Heart right ventricle (tissue), 16 donors: ENCODE measurements at regions not wholly inside any gene's neighbourhood (a gene's known extent, or its start where the extent isn't known, plus 50 kb on each side); places are given as distances from the start of the nearest gene placed in this dataset.
"Not testable (repeated sequence)": the region's sequence is repeated elsewhere in the genome, so short reads cannot be mapped to it uniquely, and the experiment has no call there.

Experiments
- ATAC-seq, 8 donors: fragments of 200-7000 bp; cut with Tn5 transposase; one replicate each; pipeline ENCODE4 v1.9.1; 2020; ENCODE audit warnings: mild to moderate bottlenecking in 8 of 8, moderate library complexity in 8 of 8, moderate number of reproducible peaks in 1 of 8
- DNase-seq, 2 donors: peaks; one replicate each; pipeline ENCODE4 v3.0.0-alpha.2; 2020
- H3K27ac ChIP-seq, 10 donors: fragments of 200-600 bp; sonication (generic) in 2 of 10; one replicate each; pipeline versions ENCODE4 v1.5.0 to v1.8.0; 2020 to 2022; ENCODE audit warnings: mild to moderate bottlenecking in 3 of 10
- H3K27me3 ChIP-seq, 7 donors: fragments of 200-600 bp; one replicate each; pipeline ENCODE4 v1.8.0; 2021 to 2022; ENCODE audit warnings: mild to moderate bottlenecking in 2 of 7
- H3K36me3 ChIP-seq, 9 donors: fragments of 200-600 bp; sonication (generic) in 1 of 9; one replicate each; pipeline versions ENCODE4 v1.5.0 to v1.8.0; 2020 to 2022; ENCODE audit warnings: mild to moderate bottlenecking in 2 of 9
- H3K4me1 ChIP-seq, 9 donors: fragments of 200-600 bp; sonication (generic) in 1 of 9; one replicate each; pipeline versions ENCODE4 v1.5.0 to v1.8.0; 2020 to 2022; ENCODE audit warnings: mild to moderate bottlenecking in 4 of 9
- H3K4me3 ChIP-seq, 10 donors: fragments of 200-600 bp; sonication (generic) in 2 of 10; one replicate each; pipeline versions ENCODE4 v1.5.0 to v1.8.0; 2020 to 2022; ENCODE audit warnings: mild to moderate bottlenecking in 7 of 10, moderate library complexity in 2 of 10
- H3K9me3 ChIP-seq, 11 donors: fragments of 200-600 bp in 10 of 11; sonication (generic) in 2 of 11; one replicate each; pipeline versions ENCODE4 v1.5.0 to v1.8.0; 2013 to 2022; ENCODE audit warnings: mild to moderate bottlenecking in 2 of 11, control low read depth in 1 of 11, moderate library complexity in 1 of 11
- WGBS, 2 donors: extraction: QIAGEN DNeasy Blood & Tissue Kit; methylation state at CpG; one replicate each; pipeline ENCODE4 v1.1.7; 2013; ENCODE audit warnings: inconsistent platforms in 1 of 2; 5-methylcytosine and 5-hydroxymethylcytosine counted together
- intact Hi-C, 10 donors: fragments of 100-400 bp; cut with DNase I; formaldehyde crosslinking; loops; one replicate each; pipeline versions ENCODE4 v1.11.1 to v1.14.2; 2022
- TF ChIP-seq, protein P1 (sequence below), 9 donors: fragments of 200-600 bp; sonication (generic) in 2 of 9; IDR thresholded peaks; one replicate each; pipeline versions ENCODE4 v1.5.0 to v1.8.0; 2021 to 2022; ENCODE audit warnings: antibody characterized with exemption in 9 of 9, mild to moderate bottlenecking in 5 of 9, moderate library complexity in 1 of 9
- donor health status: Arrhythmogenic right ventricular cardiomyopathy.
- donor health status: ischemic (EF 13 %, LVEDD 7.1; RV severe dilation, severe dysfunction).
- donor health status: healthy with polysubstance abuse.
- donor health status: DM: no; HTN: yes; CAD: no.
- donor health status: DM: no; HTN: no; CAD: no.
- donor health status: ischemic (EF 25% LVEDD 6.9; RV normal size, moderate dysfunction).
- donor health status: ischemic (EF 25% LVEDD 5.7; RV mildly dilated, moderate dysfunction).
- donor health status: healthy.
- donor health status: DM: yes; HTN: yes; CAD: no.
- donor health status: Ischemic cardiomyopathy.
- donor health status: ischemic (EF 35%, LVEDD 5.7; RV mildly dilated, moderate dysfunction).
- donor health status: nonischemic (EF 11% LVEDD 7.7; RV severe dilation, severe dysfunction).
- donor health status: DM: yes; HTN: yes; CAD: no.
- donor health status: PGD.
- donor health status: ischemic (EF 29% LVEDD 5.4; RV normal size, mild dysfunction).
- donor health status: nonischemic (EF 23%, LVEDD 6.1; RV moderate dilation, normal function).

DNA sequence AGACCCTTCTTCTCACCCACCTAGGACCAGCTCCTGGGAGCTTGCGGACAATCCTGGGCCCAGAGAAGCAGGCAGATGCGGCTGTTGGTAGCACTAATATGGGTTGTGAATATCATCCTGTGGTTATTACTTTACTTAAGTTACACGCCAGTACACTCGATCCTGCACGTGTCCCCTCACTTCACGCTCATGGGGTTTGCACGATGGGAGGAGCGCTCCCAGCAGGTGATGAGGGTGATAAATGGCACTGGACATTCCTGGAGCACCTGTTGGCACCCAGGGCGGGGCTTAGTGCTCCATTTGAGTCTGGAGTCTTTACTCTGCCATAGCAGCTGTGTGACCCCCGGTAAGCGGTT is 335.1 kb downstream of the PREX1 start:
- DNase-seq (no peak), ATAC-seq (no peak)
- TF ChIP-seq, protein P1, sequence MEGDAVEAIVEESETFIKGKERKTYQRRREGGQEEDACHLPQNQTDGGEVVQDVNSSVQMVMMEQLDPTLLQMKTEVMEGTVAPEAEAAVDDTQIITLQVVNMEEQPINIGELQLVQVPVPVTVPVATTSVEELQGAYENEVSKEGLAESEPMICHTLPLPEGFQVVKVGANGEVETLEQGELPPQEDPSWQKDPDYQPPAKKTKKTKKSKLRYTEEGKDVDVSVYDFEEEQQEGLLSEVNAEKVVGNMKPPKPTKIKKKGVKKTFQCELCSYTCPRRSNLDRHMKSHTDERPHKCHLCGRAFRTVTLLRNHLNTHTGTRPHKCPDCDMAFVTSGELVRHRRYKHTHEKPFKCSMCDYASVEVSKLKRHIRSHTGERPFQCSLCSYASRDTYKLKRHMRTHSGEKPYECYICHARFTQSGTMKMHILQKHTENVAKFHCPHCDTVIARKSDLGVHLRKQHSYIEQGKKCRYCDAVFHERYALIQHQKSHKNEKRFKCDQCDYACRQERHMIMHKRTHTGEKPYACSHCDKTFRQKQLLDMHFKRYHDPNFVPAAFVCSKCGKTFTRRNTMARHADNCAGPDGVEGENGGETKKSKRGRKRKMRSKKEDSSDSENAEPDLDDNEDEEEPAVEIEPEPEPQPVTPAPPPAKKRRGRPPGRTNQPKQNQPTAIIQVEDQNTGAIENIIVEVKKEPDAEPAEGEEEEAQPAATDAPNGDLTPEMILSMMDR (IDR thresholded peaks at IDR 0.05) = no peak
- H3K9me3 ChIP-seq = no peaks in the 10 kb centered on the region
- H3K4me3 ChIP-seq = no peak overlapping the region
- WGBS, 2 donors = 91 to 94% methylated on average over 11 of the region's 11 CpGs
- intact Hi-C loops = no loop called here
- no peak overlapping the region for H3K27ac ChIP-seq
- H3K36me3 ChIP-seq = no peaks in the 10 kb centered on the region
- peaks cover 0 to 34% (median 7%) of the 10 kb centered on the region in 7 donors for H3K27me3 ChIP-seq
- H3K4me1 ChIP-seq = no peaks in the 10 kb centered on the region

DNA sequence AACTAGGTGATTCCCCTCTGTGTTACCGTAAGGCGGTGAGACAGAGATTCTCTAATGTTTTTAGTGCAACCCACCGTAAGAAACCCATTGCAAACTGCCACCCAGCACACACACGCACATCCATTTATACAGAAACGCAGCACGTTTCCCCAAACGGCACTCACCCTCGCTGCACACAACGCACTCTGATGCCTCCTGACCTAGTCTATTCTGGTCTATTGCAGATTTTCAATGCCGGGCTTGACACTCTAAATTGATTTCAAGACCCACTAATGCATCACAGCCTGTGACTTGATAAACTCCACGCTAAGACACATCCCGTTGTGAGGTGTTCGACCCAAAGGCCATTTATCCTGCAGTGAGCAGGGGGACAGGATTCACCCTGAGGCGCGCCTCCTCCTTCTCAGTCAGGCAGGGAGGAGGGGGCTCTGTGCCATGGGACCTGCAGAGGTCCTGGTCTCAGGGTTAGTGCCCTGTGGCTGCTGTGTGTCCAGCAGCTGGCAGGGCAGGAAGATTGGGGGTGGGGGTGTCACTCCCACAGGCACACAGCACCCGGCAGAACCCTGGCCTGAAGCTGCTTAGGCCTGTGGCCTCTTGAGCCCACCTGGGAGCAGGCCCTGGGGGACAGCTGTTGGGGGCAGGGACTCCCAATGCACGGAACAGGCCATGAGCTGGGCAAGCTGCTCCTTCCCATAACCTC is 335.6 kb downstream of the PREX1 start:
- 83 to 84% methylated on average over 17 of the region's 17 CpGs for WGBS, 2 donors
- TF ChIP-seq, protein P1 (IDR thresholded peaks at IDR 0.05) = no peak
- H3K9me3 ChIP-seq = no peaks in the 10 kb centered on the region
- H3K27me3 ChIP-seq = peaks cover 0 to 36% (median 7%) of the 10 kb centered on the region in 7 donors
- ATAC-seq (no peak), DNase-seq (no peak)
- H3K36me3 ChIP-seq = no peaks in the 10 kb centered on the region
- intact Hi-C loops = no loop called here
- no peak overlapping the region for H3K27ac ChIP-seq
- H3K4me3 ChIP-seq = no peak overlapping the region
- H3K4me1 ChIP-seq = no peaks in the 10 kb centered on the region

DNA sequence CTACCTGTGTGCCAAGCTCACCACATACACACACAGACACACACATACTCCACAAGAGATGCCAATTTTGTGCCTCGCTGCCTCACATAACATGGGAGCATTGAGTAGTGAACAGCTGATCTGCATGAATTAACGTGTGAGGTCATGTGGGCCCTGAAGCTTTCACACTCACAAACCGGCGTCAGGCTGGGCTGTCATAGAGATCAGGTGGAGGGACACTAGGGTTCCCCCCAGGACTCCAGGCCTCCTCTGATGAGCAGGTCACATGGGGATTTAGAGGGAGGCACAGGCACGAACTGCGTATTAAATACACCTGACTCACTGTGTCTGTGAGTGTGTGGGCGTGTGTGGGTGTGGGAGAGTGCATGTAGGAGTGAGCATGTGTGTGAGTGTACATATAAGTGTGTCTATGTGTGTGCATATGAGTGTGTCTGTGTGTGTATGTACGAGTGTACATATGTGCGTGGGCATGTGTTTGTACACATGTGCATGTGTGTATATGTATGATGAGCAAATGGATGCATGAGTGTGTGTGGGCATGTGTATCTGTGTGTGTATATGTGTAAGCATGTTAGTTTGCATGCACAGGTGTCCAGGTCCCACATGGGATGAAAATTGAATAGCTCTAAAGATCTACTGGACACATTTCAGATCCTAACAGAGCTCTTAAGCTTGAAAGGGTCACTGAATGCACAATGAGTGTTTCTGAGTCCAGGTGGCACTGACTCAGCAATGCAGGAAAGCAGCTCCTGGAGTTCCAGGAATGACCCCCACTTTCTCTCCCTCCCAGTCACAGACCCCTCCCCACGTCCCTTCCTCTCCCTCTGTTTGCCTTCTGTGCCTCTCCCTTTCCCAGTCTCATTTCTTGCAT is 336.6 kb downstream of the PREX1 start:
- Histone ChIP-seq H3K4me3 (no peak overlapping the region), H3K9me3 (no peaks in the 10 kb centered on the region), H3K27ac (no peak overlapping the region), H3K36me3 (no peaks in the 10 kb centered on the region), H3K27me3 (peaks cover 0 to 44% (median 12%) of the 10 kb centered on the region in 7 donors), H3K4me1 (no peaks in the 10 kb centered on the region)
- ATAC-seq (peak in 1 of 8 donors; percentile 47), DNase-seq (no peak)
- TF ChIP-seq, protein P1 (IDR thresholded peaks at IDR 0.05) = no peak
- intact Hi-C loops = no loop called here
- WGBS, 2 donors = 78 to 80% methylated on average over 10 of the region's 10 CpGs

DNA sequence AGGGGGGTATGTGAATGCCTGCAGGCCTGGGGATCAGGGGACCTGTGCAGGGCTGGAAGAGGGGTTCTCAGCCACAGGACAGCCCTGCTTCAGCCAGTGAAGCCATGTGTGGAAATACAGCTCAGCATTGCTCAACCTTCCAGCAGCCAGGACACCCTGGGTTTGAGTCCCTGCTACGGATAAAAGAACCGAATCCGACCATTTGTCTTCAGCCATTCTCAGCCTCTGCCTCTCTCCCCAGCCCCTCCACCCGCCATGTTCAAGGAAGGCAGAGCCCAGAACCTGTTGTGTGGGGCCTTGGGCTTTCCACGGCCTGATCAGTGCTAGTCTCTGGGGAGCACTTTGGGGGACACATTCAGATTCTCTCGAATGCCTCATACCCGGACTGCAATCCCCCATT is 337.5 kb downstream of the PREX1 start:
- WGBS, 2 donors = 63 to 71% methylated on average over 7 of the region's 7 CpGs
- H3K27me3 ChIP-seq = peaks cover 0 to 46% (median 13%) of the 10 kb centered on the region in 7 donors
- ATAC-seq, DNase-seq, H3K27ac ChIP-seq, H3K9me3 ChIP-seq, H3K36me3 ChIP-seq, H3K4me3 ChIP-seq, intact Hi-C loops, H3K4me1 ChIP-seq: not testable (repeated sequence)
